ENCODE measurements at regions not wholly inside any gene's neighbourhood (a gene's known extent, or its start where the extent isn't known, plus 50 kb on each side); places are given as distances from the start of the nearest gene placed in this dataset.

DNA sequence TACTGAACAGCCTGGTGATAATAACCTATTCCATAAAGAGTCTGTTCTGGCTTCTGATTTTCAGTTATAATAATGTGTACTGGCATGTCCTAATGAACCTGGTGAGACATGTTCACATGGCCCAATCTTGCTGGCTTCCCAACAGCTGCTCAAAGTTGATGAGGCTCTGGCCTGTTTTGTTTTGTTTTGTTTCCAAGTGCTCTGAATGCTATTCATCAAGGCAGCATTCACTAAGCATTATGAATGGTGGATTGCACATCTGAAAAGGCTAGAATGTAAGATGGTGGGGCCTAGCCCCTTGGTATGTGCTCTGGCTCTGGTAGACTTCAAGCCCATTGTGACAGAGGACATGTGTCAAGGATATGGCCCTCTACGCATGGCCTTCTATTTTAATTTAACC, 388.5 kb downstream of the PSAT1 start:
- H3K36me3 ChIP-seq = no peaks in the 10 kb centered on the region
- H3K27ac ChIP-seq = no peak overlapping the region
- TF ChIP-seq, protein P1, sequence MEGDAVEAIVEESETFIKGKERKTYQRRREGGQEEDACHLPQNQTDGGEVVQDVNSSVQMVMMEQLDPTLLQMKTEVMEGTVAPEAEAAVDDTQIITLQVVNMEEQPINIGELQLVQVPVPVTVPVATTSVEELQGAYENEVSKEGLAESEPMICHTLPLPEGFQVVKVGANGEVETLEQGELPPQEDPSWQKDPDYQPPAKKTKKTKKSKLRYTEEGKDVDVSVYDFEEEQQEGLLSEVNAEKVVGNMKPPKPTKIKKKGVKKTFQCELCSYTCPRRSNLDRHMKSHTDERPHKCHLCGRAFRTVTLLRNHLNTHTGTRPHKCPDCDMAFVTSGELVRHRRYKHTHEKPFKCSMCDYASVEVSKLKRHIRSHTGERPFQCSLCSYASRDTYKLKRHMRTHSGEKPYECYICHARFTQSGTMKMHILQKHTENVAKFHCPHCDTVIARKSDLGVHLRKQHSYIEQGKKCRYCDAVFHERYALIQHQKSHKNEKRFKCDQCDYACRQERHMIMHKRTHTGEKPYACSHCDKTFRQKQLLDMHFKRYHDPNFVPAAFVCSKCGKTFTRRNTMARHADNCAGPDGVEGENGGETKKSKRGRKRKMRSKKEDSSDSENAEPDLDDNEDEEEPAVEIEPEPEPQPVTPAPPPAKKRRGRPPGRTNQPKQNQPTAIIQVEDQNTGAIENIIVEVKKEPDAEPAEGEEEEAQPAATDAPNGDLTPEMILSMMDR (IDR thresholded peaks at IDR 0.05; ENCODE audit: low read depth, low read length) = no peak
- no peak for DNase-seq (ENCODE audit: low read depth in 1 of 2, low spot score in 1 of 2)
- H3K9me3 ChIP-seq (ENCODE audit: low read depth) = no peaks in the 10 kb centered on the region
- H3K27me3 ChIP-seq = no peaks in the 10 kb centered on the region
- no peak overlapping the region for H3K4me3 ChIP-seq
- no peaks in the 10 kb centered on the region for H3K4me1 ChIP-seq (ENCODE audit: low read depth)

DNA sequence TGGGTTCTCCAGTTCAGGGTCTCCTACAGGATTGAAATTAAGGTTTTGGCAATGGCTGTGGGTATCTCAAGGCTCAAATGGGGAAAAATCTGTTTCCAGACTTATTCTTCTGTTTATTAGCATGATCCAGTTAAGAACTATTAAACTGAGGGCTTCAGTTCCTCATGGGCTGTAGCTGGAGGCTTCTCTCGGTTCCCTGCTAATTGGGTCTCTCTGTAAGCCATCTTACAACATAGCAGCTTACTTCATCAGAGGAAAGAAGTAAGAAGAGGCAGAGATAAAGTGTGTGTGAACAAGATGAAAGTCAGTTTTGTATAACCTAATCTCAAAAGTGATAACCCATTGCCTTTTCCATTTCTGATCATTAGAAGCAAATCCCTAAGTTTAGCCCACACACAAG, 391.9 kb downstream of the PSAT1 start:
- no peak overlapping the region for H3K27ac ChIP-seq
- TF ChIP-seq, protein P1 (IDR thresholded peaks at IDR 0.05; ENCODE audit: low read depth, low read length) = no peak
- DNase-seq (ENCODE audit: low read depth in 1 of 2, low spot score in 1 of 2) = no peak
- no peaks in the 10 kb centered on the region for H3K36me3 ChIP-seq
- no peak overlapping the region for H3K4me3 ChIP-seq
- no peaks in the 10 kb centered on the region for H3K27me3 ChIP-seq
- no peaks in the 10 kb centered on the region for H3K4me1 ChIP-seq (ENCODE audit: low read depth)
- no peaks in the 10 kb centered on the region for H3K9me3 ChIP-seq (ENCODE audit: low read depth)

DNA sequence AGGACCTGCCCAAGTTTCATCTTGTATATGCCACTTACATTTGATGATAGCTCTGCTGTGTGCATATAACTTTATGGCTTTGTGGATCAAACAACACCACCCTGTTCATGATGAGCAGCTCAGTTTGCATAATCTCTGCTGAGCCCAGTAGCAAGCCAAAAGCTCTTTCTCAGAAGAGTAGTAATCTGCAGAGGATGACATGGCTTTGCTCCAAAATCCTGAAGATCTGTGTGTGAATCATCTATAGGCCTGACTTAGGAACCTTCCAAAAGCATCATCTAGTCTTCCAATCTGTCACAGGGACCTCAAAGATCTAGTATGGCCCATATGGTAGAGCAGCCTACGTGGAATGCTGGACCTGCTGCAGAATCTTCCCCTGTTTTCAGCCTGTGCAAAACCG, 394.6 kb downstream of the PSAT1 start:
- Histone ChIP-seq H3K9me3 (ENCODE audit: low read depth) (no peaks in the 10 kb centered on the region), H3K27me3 (no peaks in the 10 kb centered on the region), H3K4me1 (ENCODE audit: low read depth) (no peaks in the 10 kb centered on the region), H3K4me3 (no peak overlapping the region), H3K27ac (no peak overlapping the region), H3K36me3 (no peaks in the 10 kb centered on the region)
- TF ChIP-seq, protein P1 (IDR thresholded peaks at IDR 0.05; ENCODE audit: low read depth, low read length) = no peak
- DNase-seq (ENCODE audit: low read depth in 1 of 2, low spot score in 1 of 2) = no peak

DNA sequence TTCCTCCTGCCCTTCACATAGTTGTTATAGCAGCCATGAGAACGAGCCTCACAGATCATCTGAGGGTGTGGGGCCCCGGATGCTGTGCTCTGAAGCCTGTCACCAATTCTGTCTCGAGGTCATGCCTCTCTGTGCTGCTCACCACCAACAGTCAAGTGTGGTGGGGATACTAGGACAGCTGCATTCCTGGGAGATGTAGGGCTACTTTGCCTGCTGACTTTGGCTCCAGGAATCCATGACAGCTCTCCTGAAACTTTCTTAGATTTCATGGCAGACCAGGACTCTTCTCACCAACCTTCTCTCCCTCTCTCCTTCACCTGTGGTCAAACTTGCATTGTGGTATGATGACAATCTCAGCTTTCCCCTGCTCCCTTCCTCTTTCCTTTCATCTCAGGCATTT, 395.9 kb downstream of the PSAT1 start:
- Histone ChIP-seq H3K27ac (no peak overlapping the region), H3K36me3 (no peaks in the 10 kb centered on the region), H3K4me1 (ENCODE audit: low read depth) (no peaks in the 10 kb centered on the region), H3K4me3 (no peak overlapping the region), H3K9me3 (ENCODE audit: low read depth) (no peaks in the 10 kb centered on the region), H3K27me3 (no peaks in the 10 kb centered on the region)
- no peak for DNase-seq (ENCODE audit: low read depth in 1 of 2, low spot score in 1 of 2)
- TF ChIP-seq, protein P1 (IDR thresholded peaks at IDR 0.05; ENCODE audit: low read depth, low read length) = no peak

DNA sequence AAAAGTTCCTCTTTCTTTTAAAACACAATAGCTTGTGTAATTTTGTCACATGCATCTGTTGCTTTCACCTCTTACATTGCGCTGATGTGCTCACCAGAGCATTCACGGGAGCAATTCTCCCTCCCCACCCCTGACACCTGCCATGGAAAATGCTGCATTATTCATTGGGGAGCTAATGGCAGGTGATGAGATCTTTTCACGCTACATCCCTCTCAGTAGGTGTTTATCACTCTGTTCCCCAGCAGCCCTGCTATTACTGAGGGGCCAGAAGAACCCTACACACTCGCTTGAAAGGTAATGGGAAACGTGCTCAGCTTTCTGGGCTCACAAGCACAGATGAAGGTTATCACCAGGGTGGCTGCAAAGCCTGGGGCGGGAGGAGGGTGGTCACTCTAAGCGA, 398.0 kb downstream of the PSAT1 start:
- Histone ChIP-seq H3K4me1 (ENCODE audit: low read depth) (no peaks in the 10 kb centered on the region), H3K27me3 (no peaks in the 10 kb centered on the region), H3K36me3 (no peaks in the 10 kb centered on the region), H3K4me3 (no peak overlapping the region), H3K9me3 (ENCODE audit: low read depth) (no peaks in the 10 kb centered on the region), H3K27ac (no peak overlapping the region)
- no peak for DNase-seq (ENCODE audit: low read depth in 1 of 2, low spot score in 1 of 2)
- TF ChIP-seq, protein P1 (IDR thresholded peaks at IDR 0.05; ENCODE audit: low read depth, low read length) = no peak

DNA sequence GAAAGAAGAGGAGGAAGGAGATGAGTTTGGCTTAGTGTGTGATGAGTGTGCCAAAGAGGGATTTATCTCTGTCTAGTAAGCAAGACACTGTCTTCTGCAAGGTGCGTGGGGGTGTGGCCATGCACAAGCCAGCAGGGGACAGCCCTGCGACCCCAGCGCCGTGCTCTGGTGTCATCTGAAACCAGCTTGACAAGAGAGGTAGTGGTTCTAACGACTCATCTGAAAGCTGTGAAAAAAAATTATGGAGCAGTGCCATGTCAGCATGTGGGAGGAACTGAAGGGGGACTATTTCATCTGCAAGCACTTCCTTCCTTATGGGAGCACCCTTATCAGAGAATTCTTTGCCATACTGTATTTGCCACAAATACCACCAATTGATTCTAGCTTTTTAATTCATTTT, 398.6 kb downstream of the PSAT1 start:
- DNase-seq (ENCODE audit: low read depth in 1 of 2, low spot score in 1 of 2) = no peak
- Histone ChIP-seq H3K27me3 (no peaks in the 10 kb centered on the region), H3K4me1 (ENCODE audit: low read depth) (no peaks in the 10 kb centered on the region), H3K36me3 (no peaks in the 10 kb centered on the region), H3K4me3 (no peak overlapping the region), H3K27ac (no peak overlapping the region), H3K9me3 (ENCODE audit: low read depth) (no peaks in the 10 kb centered on the region)
- TF ChIP-seq, protein P1 (IDR thresholded peaks at IDR 0.05; ENCODE audit: low read depth, low read length) = no peak
